Central memory CD8-positive, alpha-beta T cell (primary cell): ENCODE measurements at regions not wholly inside any gene's neighbourhood (a gene's known extent, or its start where the extent isn't known, plus 50 kb on each side); places are given as distances from the start of the nearest gene placed in this dataset.

Experiments
- ATAC-seq: fragments of 150-1000 bp; cut with Tn5 transposase; replicated peaks from 2 replicates; pipeline ENCODE4 v1.10.0; 2022; ENCODE audit warnings: mild to moderate bottlenecking, moderate FRiP score, moderate number of reproducible peaks; ENCODE audit not compliant: poor library complexity, severe bottlenecking; ENCODE audit errors: extremely low read depth
- DNase-seq, 2 donors: peaks; one replicate each; pipeline ENCODE4 v3.0.0; 2021; ENCODE audit warnings: low spot score in 2 of 2
- H3K27ac Mint-ChIP-seq: one replicate; pipeline ENCODE4 v1.8.0; 2022; ENCODE audit warnings: low read depth, mild to moderate bottlenecking, moderate library complexity, mixed read lengths
- H3K27me3 Mint-ChIP-seq: one replicate; pipeline ENCODE4 v1.8.0; 2022; ENCODE audit warnings: mixed read lengths
- H3K36me3 Mint-ChIP-seq: one replicate; pipeline ENCODE4 v1.8.0; 2022; ENCODE audit warnings: mild to moderate bottlenecking, moderate library complexity, mixed read lengths; ENCODE audit not compliant: insufficient read depth
- H3K4me1 Mint-ChIP-seq: one replicate; pipeline ENCODE4 v1.8.0; 2022; ENCODE audit warnings: mixed read lengths
- H3K4me3 Mint-ChIP-seq: one replicate; pipeline ENCODE4 v1.8.0; 2022; ENCODE audit warnings: mild to moderate bottlenecking, moderate library complexity, mixed read lengths
- H3K9me3 Mint-ChIP-seq: one replicate; pipeline ENCODE4 v1.8.0; 2022; ENCODE audit warnings: mixed read lengths

DNA sequence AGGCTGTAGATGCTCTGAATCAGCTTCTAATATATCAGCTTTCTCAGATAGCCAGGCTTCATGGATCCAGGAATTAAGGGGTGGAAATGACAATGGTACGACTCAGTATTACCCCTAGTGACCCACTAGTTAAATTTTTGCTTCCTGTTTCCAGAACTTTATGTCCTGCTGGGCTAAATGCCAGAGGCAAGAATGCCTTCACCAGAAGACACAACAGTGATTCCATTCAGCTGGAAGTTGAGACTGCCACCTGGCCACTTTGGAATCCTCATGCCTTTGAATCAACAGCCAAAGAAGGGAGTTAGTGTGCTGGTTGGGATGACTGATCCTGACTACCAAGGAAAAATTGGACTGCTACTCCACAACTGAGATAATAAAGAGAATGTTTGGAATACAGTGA, 239.1 kb downstream of the ASXL3 start:
- Mint-ChIP-seq H3K9me3 (peaks cover 12% of the 10 kb centered on the region), H3K27me3 (no peaks in the 10 kb centered on the region), H3K27ac (no peak overlapping the region), H3K36me3 (peaks cover 5% of the 10 kb centered on the region), H3K4me3 (no peak overlapping the region), H3K4me1 (no peaks in the 10 kb centered on the region)
- no peak for ATAC-seq
- DNase-seq, result no peak

DNA sequence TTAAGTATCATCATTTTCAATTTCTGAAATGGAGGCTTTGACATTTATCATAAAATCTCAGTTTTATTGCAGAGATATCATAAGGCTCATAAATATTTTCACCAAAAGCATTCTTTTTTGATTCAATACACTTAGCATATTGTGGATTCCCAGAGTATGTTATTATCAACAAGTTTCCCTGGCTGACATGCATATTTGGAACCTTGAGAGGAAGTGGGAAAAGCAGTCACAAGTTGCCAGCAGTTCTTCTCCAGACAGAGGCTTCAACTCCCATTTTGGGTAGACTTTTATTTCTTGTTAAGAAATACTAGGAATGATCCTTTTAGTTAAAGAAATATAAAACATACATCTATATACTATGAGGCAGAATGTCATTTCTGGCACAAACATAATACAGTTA, 236.5 kb downstream of the ASXL3 start:
- Mint-ChIP-seq H3K4me1 (no peaks in the 10 kb centered on the region), H3K36me3 (peaks cover 2% of the 10 kb centered on the region), H3K9me3 (peaks cover 14% of the 10 kb centered on the region), H3K4me3 (no peak overlapping the region), H3K27ac (no peak overlapping the region), H3K27me3 (no peaks in the 10 kb centered on the region)
- ATAC-seq, result no peak
- DNase-seq, result no peak

DNA sequence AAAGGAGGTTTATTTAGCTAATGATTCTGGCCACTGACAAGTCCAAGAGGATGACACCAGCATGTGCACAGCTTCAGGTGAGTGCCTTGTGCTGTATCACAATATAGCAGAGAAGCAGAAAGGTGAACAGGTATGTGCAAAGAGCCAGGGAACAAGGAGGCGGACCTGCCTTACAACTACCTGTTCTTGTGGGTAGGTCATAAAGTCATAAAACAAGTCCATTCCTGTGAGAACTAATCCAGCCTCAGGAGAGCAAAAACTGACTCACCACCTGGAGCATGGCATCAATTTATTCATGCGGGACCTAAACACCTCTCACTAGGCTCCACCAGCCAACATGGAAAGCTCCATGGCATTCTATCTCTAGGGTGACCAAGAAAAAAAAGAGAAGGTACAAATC, 234.2 kb downstream of the ASXL3 start:
- H3K4me1 Mint-ChIP-seq, result no peaks in the 10 kb centered on the region
- DNase-seq (no peak), ATAC-seq (no peak)
- peaks cover 2% of the 10 kb centered on the region for H3K36me3 Mint-ChIP-seq
- H3K27ac Mint-ChIP-seq, result no peak overlapping the region
- no peak overlapping the region for H3K4me3 Mint-ChIP-seq
- peaks cover 14% of the 10 kb centered on the region for H3K9me3 Mint-ChIP-seq
- H3K27me3 Mint-ChIP-seq, result no peaks in the 10 kb centered on the region

DNA sequence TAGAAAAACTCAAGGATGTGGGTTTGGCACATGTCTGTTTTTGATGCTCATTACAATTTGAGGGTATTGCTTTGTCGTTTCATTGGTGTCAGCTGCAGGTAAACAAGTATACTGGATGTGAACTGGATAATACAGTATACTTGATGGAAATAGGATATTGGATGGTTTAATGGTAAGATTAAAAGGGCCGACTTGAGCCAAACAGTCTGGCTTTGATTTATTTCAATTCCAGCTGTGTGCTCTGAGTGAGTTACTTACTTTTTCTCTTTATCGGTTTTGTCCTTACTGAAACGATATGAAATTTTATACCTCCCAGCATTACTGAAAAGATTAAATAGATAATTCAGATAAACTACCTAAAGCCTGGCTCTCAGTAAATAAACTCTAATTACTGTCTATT, 227.6 kb downstream of the ASXL3 start:
- H3K27ac Mint-ChIP-seq, result no peak overlapping the region
- H3K9me3 Mint-ChIP-seq, result peaks cover 7% of the 10 kb centered on the region
- ATAC-seq (no peak), DNase-seq (no peak)
- no peaks in the 10 kb centered on the region for H3K36me3 Mint-ChIP-seq
- no peaks in the 10 kb centered on the region for H3K4me1 Mint-ChIP-seq
- no peaks in the 10 kb centered on the region for H3K27me3 Mint-ChIP-seq
- H3K4me3 Mint-ChIP-seq, result no peak overlapping the region

DNA sequence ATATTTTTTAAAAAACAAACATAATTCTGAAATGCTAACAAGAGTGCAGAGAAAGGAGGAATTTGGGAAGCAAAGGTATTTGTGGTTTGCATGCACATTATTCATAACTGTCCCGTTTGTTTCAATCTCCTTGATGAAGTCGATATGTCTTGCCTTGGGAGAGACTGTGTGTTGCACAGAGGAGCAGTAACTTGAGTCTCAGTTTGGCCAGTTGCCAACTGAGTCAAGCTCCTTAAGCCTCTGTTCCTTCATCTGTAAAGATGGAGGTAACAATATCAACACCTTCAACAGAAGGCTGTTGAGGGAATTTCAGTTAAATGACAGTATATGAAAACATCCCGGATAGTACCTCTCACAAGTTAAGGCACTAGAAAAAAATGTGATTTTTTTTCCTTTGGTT, 226.2 kb downstream of the ASXL3 start:
- Mint-ChIP-seq H3K4me1 (no peaks in the 10 kb centered on the region), H3K9me3 (no peaks in the 10 kb centered on the region), H3K27me3 (no peaks in the 10 kb centered on the region), H3K4me3 (no peak overlapping the region), H3K27ac (no peak overlapping the region), H3K36me3 (no peaks in the 10 kb centered on the region)
- no peak for DNase-seq
- no peak for ATAC-seq

DNA sequence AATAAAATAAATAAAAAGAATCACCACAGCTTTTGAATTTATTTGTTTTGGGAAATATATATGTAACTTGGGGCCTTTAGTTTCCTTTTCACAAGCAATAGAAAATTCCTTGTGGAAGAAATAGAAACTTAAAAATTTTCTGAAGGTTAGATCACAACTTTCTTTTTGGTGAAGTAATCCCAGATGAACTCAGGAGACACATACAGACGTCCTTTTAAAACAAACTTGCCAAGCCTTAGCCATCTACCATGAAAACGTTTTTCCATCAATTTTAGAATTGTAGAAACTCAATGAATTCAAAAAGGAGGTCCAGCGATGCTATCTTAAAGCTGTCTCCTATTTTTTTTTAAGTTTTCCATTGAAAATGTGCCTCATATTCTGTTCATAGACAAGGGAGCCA, 225.6 kb downstream of the ASXL3 start:
- H3K9me3 Mint-ChIP-seq, result no peaks in the 10 kb centered on the region
- no peaks in the 10 kb centered on the region for H3K36me3 Mint-ChIP-seq
- DNase-seq (no peak), ATAC-seq (no peak)
- no peak overlapping the region for H3K27ac Mint-ChIP-seq
- H3K4me3 Mint-ChIP-seq, result no peak overlapping the region
- H3K4me1 Mint-ChIP-seq, result no peaks in the 10 kb centered on the region
- no peaks in the 10 kb centered on the region for H3K27me3 Mint-ChIP-seq

DNA sequence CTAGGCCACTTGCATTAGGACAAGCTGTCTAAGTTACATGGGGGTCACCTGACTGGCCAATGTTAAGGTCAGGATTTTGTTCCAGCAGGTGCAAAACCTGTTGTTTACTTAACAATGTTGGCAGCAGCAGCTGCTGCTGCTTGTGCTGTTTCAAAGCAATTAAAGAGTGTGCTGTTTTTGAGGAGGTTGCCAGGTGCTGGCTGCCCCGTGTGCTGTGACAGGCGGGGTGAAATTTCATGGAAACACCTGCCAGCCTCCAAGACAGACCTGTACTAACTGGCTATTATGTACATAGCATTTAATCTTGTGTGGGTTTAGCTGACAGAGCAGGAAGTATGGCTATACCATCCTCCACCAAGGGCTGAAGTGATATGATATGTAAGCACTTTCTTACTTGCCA, 224.9 kb downstream of the ASXL3 start:
- H3K4me1 Mint-ChIP-seq, result no peaks in the 10 kb centered on the region
- no peaks in the 10 kb centered on the region for H3K9me3 Mint-ChIP-seq
- H3K27me3 Mint-ChIP-seq, result no peaks in the 10 kb centered on the region
- no peaks in the 10 kb centered on the region for H3K36me3 Mint-ChIP-seq
- no peak for ATAC-seq
- H3K4me3 Mint-ChIP-seq, result no peak overlapping the region
- no peak for DNase-seq
- no peak overlapping the region for H3K27ac Mint-ChIP-seq
